ENCODE measurements at regions not wholly inside any gene's neighbourhood (a gene's known extent, or its start where the extent isn't known, plus 50 kb on each side); places are given as distances from the start of the nearest gene placed in this dataset.

DNA sequence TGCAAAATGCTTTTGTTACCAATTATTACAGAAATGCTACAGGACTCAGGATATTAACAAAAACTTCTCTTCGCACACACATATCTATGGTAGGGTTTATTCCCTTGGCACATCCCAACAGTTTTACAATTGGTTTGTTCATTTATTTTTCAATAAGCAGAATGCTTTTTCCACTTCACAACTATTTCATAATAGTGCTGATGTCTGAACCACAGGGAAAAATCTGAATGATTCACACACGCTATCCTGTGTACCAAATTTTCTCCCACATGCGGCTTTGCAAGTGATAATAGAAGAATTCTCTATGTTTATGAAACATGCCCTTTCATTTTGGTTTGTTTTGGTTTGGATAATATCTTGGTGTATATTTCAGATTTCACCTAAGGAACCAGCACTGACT, 725.7 kb upstream of the TENM3 start:
- DNase-seq (ENCODE audit: extremely low read depth in 1 of 2, low read depth in 1 of 2), result no peak

DNA sequence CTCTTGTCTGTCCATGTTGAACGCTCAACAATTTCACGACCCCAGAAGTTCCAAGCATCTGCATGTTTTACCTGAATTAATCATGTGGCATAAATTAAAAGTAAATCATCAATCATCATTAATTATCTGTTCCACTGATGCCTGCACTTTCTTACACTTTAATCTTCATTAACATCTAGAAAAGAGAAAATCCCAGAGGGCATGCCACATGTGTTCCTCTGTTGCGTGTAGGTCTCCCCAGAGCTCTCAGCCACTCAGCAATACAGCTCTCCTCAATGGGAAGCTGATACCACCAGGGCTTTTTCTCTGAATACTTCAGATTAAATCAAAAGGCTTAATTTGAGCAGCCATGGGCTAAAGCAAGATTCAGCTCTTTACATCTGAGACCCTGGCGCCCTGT, 722.4 kb upstream of the TENM3 start:
- no peak for DNase-seq (ENCODE audit: extremely low read depth in 1 of 2, low read depth in 1 of 2)

DNA sequence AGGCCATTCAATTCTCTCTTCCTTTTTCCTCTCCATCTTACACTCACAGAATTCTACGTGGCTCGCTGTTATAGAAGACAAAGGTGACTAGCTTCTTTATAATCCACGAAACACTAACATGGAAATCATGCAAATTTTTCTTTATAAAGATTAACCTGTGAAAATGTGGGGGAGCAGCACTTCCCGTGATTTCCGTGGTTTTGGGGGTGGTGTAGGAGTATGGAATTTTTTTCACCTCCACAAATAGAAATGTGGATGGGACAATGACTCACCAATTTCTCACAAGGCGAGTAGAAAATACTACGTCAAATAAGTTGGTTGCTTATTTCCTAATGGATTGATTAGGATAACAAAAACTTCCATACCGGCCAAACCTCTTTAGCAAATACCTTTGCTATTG, 719.2 kb upstream of the TENM3 start:
- DNase-seq (ENCODE audit: extremely low read depth in 1 of 2, low read depth in 1 of 2), result no peak

DNA sequence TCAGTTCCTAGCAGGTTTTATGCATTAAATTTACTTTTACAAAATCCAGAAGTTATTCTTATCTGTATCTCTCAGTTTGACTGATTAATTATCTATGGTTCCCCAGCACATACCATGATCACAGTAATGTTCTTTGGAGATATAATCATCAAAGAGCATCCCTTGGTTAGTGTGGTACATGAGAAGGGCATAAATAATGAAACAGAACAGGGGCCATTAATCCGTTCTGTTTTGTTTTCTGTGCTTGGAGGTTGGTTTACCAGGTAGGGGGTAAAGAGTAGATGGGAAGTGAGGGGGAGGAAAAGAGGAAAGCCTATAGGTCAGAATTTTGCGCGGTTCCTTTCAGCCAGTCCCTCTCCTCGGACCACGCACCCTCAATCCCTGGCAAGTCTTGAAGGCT, 718.7 kb upstream of the TENM3 start:
- no peak for DNase-seq (ENCODE audit: extremely low read depth in 1 of 2, low read depth in 1 of 2)

DNA sequence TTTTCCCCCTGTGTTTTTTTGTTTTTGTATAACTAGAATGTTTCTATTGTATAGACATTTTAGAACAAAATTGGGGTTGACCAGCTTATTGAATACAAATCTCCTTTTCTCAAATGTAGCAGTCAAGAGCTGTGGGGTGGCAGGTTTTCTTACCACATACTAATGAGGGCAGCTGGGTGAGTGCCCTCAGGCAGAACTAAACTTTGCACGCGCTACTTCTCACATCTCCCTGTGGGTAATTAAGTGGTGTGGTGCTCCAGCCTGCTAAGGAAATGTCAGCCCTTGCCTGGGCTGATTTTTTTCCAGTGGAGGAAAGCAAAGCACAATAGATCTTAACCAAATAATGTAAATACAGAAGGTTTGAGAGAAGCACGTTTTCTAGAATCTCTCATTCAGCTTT, 717.6 kb upstream of the TENM3 start:
- no peak for DNase-seq (ENCODE audit: extremely low read depth in 1 of 2, low read depth in 1 of 2)

DNA sequence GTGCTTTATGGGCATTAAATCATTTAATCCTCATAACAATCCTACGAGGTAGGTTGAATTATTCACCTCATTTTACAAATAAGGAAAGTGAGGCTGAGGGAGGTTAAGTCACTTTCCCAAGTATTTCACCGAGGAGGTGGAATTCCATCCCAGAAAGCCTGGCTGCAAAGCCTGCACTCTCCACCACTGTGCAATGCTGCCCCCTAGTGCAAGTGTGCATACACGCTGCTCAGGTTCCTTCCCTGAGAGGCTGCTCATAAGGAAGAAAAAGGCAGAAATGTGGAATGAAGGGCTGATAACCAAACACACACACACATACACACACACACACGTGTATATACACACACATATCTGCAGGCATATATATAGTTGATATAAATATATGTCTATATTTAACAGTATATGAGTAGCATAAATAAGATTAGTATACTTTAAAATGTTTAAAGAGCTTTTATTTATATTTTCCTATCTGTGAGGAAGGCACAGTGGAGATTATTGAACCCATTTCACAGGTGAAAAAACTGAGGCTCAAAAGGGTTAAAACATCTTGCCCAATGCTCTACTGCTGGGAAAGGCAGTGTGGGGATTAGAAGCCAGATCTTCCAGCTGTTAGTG, 714.5 kb upstream of the TENM3 start:
- no peak for DNase-seq (ENCODE audit: extremely low read depth in 1 of 2, low read depth in 1 of 2)

DNA sequence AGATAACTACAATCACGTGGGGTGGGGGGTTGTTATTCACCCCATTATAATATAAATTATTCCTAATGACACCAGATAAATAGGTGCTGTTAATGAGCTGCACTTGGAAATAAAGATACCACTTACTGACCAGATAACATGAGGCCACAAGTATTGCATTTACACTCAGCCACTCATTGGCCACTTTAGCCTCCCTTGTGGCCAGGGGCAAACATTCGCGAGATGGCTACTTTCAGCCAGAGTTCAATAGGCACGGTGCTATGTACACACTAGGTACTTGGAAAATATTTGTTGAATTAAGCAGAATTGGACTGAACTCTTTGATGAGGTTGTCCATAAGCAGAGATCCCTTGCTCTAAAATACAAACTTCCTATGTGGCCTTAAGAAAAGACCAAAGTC, 713.7 kb upstream of the TENM3 start:
- no peak for DNase-seq (ENCODE audit: extremely low read depth in 1 of 2, low read depth in 1 of 2)

DNA sequence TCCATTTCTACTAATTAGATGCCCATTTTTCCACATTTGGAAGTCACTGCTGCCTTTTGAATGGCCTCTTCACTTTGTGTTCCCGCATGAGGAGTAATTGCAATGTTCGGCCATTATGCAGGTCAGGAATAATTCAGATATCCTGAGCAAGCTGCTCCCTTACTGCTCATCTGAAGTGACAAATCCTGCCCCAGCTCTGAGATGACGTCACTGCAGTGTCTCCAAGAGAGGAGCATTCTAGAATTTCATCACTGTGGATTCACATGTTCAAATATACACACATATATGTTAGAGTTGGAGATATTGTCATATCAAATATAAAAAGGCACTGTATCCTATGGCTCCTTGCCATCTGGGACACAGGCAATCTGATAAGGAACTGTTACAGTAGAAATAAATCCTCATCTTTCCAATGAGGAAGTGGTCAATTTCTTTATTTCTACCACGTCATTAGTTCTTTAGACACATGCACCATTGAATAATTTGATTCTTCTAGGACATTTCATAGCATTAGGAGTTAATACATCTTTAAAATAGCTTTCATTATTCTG, 706.9 kb upstream of the TENM3 start:
- no peak for DNase-seq (ENCODE audit: extremely low read depth in 1 of 2, low read depth in 1 of 2)

DNA sequence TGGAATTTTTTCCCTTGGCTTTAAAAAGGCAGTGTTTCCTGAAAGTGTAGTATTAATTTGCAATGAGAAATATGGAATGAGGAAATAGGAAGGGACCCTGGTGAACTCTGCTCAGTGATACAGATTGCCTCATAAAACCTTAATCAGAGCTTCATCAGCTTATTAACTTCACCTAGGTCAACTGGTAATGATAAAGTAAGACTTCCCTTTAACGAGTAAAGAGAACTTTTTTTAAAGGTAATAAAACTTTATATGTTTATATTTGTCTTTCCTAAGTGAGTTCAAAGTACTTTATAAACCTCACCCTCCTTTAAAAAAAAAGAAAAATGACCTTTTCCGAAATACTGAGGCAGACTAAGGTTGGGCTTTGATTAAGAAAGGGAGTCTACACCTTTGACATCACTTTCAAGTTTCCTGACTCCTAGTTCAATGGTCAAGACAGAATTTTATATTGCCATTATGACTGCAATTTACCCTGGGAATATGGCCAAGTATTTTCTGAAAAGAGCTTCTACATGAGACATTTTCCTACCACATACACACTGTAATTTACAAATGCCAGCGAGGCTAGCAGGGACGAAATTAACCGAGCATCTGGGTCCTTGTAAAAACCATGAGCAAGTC, 706.3 kb upstream of the TENM3 start:
- DNase-seq (ENCODE audit: extremely low read depth in 1 of 2, low read depth in 1 of 2), result no peak

DNA sequence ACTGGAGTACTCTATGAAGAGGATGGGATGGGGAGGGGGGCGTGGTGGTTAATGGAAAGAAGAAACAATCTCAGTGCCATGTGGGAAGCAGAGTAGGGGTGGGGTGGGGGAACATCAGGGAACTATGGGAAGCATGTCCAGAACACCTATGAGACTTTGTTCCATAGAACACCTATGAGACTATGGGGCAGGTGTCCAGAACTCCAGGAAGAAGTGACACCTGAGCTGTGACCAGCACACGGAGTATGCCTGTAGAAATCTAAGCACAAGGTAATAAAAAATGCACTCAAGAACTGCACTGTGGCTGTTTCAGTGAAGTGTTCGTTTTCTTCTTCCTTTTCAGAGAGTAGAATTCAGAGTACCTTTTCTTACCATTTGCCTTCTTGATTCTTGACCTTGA, 704.8 kb upstream of the TENM3 start:
- DNase-seq (ENCODE audit: extremely low read depth in 1 of 2, low read depth in 1 of 2), result no peak

DNA sequence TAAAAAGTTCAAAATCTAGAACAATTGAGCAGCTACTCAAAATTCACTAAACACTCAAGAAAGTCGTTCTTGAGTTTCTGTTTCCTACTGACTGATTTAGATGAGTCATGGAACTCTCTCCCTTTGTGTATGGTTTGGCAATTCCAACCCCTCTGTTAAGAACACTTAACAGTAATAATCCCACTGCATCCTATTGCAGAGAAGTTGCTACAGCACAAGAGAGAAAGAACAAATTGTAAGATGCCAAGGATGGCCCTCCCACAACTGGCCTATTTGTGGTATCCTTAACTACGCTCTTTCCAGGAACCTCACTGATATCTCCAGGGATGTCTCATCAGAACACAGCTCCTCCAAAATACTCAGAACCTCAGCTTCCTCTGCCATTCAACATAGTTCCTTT, 701.8 kb upstream of the TENM3 start:
- no peak for DNase-seq (ENCODE audit: extremely low read depth in 1 of 2, low read depth in 1 of 2)

DNA sequence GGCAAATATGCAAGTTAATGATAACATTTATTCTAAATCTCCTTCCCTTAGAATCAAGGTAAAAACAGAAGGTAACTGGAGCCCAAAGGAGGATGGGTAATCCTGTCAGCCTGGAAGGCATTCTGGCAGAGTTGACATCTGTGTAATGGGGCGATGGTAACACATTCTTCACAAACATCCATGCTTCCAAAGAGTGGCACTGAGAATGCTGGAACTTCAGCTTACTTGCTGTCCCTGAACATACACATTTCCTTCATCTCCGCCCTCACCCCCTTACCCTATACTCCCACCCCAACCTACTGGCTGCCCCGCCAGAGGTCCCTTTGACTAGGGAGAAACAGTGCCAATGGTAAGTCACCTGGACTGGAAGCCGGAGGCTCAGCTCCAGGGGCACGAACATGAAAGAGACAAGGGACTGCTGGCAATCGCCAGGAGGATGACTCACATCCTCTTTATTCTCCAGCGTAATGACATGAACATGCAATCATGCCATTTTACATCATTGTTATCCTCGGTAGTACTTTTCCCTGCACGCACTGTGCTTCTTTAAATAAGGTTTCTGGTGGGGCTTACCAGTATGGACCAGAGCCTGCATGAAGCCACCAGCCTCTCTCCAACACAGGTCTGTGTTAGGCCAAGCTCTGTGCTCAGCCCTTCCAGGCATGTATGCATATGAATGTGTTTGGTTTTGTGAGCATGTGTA, 694.2 kb upstream of the TENM3 start:
- no peak for DNase-seq (ENCODE audit: extremely low read depth in 1 of 2, low read depth in 1 of 2)

DNA sequence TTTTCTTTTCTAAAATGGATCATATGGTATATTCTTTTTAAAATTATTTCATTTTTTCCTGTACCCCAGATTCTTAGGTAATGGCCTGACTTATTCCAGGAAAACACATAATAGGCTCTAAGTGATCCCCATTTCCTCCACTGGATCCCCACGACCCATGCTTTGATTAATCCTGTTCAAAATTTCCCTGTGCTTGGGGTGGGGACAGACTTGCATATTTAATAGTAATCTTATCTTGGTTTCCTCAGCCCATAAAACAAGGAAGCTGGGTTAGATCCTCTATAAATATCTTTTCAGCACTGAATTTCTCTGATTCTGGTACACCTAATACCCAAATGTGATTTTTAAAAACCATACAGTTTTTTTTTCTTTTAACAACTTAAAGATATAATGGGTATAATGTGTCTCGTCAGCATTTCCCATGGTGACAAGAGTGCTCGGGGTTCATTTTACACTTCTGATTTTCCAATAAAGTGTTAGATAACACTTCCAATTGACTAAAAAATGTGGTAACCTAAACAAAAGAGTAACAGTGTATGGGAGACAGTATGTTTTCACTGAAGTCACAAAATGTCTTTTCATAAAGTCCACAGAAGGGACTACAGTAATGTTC, 693.5 kb upstream of the TENM3 start:
- DNase-seq (ENCODE audit: extremely low read depth in 1 of 2, low read depth in 1 of 2), result no peak

DNA sequence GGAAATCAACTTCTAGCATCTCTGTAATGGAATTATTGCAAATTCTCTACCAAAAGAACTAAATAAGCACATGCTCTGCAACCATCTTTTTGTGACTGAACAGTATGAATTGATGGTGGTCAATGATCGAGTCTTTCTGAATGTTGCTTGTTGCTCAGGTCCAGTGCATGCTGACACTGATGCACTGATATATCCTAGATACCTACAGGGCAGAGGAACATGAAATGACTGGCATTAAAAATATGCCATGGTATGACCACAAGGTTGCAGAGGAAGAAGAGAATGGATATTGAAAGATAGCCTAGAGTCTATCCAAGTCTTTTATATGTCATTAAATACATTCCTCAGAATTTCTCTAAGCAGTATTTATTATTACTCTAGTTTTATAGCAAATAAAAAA, 692.8 kb upstream of the TENM3 start:
- no peak for DNase-seq (ENCODE audit: extremely low read depth in 1 of 2, low read depth in 1 of 2)

DNA sequence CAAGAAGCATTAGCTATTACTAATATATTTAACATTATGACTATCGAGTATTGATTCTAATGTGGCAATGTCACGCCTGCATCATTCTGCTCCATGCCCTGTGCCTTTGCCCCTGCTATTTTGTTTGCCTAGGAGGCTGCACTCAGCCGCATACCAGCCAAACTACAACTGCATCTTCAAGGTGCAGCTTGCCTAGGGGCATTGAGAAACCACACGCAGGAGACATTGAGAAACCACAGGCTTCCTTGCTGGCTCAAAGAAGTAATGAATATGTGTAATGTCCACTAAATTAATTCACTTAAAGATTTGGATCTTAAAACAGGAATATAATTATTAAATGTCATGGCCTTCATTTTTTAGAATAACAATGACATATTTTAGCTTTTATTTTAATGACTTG, 683.6 kb upstream of the TENM3 start:
- DNase-seq (ENCODE audit: extremely low read depth in 1 of 2, low read depth in 1 of 2), result no peak

DNA sequence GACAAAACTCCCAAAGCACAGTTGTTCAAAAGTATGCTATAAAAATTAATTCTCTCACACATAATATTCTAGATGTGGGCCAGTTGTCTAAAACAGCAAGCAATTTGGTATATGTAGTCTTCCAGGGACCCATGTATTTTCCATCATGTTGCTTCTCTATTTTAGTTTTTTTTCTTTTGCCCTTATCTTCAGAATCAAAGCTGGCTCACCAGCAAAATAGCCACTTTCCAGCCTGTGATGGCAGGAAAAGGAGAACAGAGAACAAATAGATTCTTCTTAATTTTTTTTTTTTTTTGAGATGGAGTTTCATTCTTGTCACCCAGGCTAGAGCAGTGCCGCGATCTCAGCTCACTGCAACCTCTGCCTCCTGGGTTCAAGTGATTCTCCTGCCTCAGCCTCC, 680.8 kb upstream of the TENM3 start:
- no peak for DNase-seq (ENCODE audit: extremely low read depth in 1 of 2, low read depth in 1 of 2)

DNA sequence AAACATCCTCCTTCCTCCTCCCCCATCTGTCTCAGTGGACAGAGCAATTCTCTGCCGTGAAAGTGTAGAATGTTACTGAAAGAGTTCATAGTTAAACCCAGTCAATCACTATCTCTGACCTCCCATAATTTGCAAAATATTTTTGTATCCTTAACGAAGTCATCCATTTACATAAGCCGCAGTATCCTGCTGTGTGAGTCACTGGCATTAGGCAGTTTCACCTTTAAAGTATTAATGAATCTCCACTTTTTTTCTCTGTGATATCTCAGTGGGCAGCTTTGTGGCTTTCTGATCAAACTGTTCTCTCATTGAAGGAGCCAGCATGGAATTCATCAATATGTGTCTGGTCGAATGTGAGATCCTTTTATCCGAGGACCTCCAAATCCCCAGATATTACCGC, 678.6 kb upstream of the TENM3 start:
- no peak for DNase-seq (ENCODE audit: extremely low read depth in 1 of 2, low read depth in 1 of 2)

DNA sequence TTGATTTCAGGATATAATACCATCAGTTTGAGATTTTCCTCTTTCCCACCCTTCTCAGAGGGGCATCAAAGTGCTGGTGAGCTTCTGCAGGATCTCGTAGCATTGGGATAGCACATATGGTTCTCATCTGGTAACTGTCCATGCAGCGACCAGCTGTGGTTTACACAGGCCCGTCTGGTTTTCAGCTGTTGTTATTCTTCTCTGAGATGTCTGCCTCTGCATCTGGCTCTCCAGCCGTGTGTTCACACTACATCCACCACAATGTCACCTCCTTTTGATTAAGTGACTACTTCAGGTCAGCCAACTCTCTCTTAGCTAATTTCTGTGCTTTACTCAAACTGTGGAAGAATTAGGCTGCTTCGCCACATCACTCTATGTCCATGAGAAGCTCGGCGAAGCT, 676.7 kb upstream of the TENM3 start:
- no peak for DNase-seq (ENCODE audit: extremely low read depth in 1 of 2, low read depth in 1 of 2)

DNA sequence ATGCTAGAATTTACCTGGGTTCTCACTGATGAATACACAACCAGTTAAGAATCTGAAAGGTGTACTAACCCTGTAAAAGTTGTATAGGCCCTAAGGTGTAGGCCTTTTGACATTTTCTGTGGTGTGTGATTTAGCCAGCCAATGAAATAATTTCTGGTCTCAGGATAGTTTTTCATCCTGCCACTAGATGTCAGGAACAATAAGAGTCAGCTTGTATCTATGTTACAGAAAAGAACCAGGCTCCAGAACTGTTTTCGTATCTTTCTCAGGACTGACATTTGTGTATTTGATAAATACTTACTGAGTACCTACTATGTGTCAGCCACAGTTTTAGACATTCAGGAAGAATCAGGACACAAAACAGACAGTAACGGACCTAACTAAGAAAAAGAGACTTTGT, 673.6 kb upstream of the TENM3 start:
- no peak for DNase-seq (ENCODE audit: extremely low read depth in 1 of 2, low read depth in 1 of 2)

DNA sequence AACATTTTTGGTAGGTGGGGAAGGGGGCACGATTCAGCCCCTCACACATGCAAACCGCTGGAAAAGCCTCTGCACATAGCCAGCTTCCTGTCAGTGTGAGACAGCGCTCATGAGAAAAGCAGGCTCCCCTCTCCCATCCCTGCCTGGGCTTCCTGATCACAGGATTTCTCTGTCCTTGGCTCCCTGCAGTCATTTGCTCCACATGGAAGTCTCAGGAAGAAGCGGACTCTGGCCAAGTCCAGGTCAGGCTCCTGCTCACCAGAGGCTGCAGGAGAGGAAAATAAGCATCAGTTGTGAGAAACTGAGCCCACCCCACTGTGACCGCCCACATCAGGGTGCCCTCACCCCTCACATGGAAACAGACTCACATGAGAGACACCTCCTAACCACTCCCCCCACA, 664.3 kb upstream of the TENM3 start:
- DNase-seq (ENCODE audit: extremely low read depth in 1 of 2, low read depth in 1 of 2), result no peak

DNA sequence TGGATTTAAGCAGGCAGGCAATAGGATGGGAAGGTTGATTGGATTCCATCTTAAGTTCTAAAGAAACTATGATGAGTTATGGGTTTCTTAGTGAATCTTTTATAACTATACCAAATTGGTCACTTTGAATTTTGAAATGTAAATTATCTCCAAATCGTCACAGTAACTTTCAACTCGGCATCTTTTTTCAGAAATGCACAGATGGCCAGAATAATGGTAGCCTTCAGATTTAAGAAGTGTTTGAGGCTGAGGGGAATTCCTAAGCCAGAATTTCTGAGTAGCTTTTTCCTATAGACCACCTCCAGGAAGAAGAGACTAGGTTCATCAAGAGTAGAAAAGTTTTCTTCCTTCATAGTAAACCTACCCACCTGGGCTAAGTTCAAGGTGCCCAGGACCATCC, 663.7 kb upstream of the TENM3 start:
- DNase-seq (ENCODE audit: extremely low read depth in 1 of 2, low read depth in 1 of 2), result no peak

DNA sequence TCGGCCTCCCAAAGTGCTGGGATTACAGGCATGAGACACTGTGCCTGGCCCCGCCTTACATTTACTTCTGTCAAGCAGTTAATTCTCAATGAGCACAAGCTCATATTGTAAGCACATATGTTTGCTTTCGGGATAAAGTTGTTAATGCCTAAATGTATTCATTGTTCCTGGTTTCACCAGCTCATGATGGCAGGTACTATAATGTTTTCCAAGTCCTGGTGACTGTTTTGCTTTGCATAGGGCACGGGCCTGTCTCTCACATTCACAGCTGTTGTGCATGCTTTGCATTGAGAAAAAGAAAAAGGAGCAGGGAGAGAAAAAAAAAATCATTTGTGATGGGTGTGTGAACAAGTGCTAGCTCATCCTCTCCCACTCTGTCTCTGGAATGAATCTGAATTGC, 661.2 kb upstream of the TENM3 start:
- DNase-seq (ENCODE audit: extremely low read depth in 1 of 2, low read depth in 1 of 2), result no peak
